Right kidney (tissue), 1 donor: ENCODE measurements at regions not wholly inside any gene's neighbourhood (a gene's known extent, or its start where the extent isn't known, plus 50 kb on each side); places are given as distances from the start of the nearest gene placed in this dataset.

ENCODE experiments used
- DNase-seq: peaks from one replicate; pipeline ENCODE4 v3.0.0-alpha.2; 2016

DNA sequence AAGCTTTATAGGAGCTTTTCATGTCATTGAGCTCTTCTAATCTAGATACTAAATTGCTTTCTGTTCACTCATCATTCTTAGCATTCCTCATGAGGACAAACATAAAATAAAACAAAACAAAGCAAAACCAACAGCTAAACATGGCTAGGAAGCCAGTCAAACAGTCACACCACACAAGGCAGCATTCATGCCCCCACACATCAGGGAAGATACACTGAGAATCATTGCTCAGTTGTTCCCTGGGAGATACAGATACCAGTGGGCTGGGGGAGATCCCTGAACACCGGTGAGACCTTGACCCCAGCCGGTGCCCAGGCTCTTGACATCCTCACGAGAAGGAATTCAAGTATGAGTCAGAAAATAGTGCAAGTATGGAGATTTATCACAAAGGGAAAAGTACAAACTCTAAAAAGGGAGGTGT lies 177.9 kb upstream of the ARL4C start:
- no peak for DNase-seq

DNA sequence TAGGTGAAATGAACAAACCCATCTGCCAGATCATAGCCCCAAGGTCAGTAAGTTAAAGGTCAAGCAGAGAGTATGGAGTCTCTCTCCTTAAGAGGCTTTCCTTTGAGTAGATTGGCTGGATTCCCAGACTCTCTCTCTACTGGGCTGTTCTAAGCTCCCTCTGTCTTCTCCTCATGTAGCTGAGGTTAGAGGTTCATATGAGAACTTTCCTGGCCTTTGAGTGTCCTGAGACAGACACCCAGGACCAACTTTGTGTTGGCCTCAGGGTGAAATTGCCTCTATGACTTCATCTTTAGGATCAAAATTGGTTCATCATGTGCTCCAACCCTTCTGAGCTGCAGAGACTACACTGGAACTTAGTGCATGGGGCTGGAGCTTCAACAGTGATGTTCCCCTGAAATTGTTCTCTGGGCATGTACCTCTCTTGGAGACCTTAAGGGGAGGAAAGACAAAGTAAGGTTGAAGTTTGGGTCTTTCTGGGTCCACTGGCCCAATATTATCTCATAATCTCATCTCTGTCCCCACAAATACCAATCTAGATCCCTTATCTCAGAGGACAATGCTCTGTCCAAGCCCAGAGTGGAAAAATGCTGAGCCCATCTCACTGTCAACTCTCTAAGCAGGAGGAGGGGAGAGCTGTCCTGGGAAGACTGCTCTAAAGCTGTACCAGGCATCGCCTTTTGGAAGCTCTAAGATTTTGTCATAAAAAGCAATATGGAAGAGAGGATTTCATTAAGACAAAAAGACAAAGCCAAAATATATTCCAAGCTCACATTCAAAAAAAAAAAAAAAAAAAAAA lies 177.3 kb upstream of the ARL4C start:
- no peak for DNase-seq

GRCh38 chr2:234673501-234673900 lies 176.6 kb upstream of the ARL4C start:
- DNase-seq: no peak

DNA sequence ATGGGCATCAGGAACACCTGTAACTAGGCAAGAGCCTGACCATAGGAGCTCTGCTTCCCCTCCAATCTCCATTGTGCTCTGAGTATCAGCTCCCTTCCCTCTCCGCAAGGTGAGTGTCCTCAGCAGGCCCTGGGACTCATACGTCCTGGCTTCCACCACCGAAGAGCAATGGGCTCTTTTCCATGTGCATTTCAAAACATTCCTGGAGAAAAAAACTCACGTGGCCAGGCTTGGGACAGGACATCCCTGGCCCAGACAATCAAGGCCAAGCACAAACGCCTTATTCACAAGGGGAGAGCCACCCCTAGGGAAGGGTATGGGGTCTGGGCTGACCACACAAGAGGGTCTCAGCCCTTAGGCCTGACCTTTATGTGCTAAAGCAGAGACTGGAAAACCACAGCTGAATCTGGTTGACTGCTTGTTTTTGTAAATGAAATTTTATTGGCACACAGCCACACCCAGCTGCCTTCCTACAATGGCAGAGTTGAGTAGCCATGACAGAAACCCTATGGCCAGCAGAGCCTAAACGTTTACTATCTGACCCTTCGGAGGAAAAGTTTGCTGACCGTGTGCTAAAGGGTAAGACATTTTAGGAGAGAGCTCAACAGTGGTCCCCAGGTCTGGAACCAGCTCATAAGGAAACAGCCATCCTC lies 175.7 kb upstream of the ARL4C start:
- DNase-seq: no peak

- DNase-seq: no peak
Observed at GRCh38 chr2:234671716-234672115, 174.8 kb upstream of the ARL4C start.

GRCh38 chr2:234671231-234671630 lies 174.3 kb upstream of the ARL4C start:
- DNase-seq: no peak

GRCh38 chr2:234670806-234671205 lies 173.9 kb upstream of the ARL4C start:
- DNase-seq: no peak

- no peak for DNase-seq
Observed at GRCh38 chr2:234670052-234670451, 173.2 kb upstream of the ARL4C start.

DNA sequence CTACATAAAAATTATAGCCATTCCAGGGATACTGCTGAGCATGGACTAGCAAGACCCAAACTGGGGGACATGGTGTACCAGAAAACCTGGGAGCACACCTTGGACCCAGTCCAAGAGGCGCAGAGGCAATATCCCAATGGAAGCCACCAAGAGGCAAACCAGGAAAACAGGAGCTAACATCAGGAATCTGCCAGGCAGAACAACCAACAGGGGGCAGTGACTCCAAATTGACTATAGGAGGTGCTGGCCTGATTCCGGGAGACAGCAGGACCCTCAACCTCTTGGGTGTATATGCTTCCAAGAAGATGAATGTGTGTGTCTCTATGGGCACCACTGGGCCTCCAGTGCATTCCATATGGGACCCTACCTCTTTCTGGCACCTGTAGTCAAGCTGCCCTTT lies 172.7 kb upstream of the ARL4C start:
- DNase-seq: no peak

DNA sequence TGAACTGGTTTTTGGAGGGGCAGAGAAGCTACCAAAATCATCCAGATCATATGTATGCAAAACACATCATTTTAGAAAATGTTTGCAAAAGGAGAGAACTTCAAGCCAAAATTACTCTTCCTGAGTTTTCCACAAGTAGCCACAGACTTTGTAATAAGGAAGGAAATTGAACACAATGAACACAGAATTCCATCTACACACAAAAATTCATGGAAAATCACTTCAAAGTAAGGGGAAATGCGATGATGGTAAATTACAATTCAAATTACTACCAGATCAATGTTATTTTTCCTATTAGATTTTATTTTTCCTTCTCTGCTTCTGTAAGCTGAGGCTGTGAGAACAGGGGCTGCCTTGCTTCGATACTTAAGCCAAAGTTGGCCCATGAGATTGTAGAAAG lies 172.1 kb upstream of the ARL4C start:
- no peak for DNase-seq

DNA sequence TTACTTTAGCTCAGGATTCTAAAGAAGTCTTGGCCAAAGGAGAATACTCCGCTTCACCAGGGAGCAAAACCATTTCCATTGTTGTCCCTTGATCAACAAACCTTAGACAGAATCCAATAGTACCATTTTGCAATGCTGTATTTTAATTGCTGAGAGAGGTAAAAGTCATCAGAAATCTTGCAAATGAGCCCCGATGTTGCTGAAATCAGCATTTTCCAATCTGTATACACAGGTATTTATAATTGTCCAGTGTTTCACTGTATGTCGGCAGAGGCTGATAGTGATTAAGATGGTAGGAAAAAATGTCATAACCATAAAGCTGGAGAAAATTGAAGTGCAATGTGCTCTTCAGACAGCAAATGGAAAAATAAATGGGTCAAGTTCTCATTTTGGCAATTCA lies 170.0 kb upstream of the ARL4C start:
- no peak for DNase-seq

DNA sequence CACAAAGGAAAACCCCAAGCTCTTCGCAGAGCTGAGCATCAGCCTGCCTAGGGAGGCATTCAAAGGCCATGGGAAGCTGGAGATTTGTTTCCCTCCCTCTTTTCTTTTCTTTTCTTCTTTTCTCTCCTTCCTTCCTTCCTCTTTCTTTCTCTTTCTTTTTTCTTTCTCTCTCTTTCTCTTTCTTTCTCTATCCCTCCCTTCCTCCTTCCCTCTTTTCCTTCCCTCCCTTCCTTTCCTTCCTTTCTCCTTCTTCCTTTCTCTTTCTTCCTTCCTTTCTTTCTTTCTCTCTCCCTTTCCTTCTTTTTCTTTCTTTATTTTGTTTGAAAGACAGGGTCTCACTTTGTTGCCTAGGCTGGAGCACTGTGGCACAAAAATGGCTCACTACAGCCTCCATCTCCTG lies 168.4 kb upstream of the ARL4C start:
- DNase-seq: no peak

DNA sequence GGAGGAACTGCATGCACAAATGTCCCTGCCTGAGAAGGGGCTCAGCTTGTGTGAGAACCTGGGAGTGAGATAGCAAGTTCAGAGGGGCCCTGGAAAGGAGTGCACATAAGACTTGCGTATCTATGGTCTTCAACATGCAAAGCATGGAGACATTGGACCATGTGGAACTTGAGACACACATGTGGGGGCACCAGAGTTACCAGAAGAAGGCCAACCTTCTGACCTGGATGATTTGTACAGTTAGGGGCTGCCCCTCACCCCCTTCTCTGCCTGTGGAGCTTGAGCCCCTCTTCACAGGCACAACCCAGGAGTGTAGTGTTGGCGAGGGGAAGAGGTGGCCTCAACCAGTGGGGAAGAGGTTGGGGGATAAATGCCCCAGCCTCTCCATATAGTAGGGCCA lies 165.0 kb upstream of the ARL4C start:
- no peak for DNase-seq

DNA sequence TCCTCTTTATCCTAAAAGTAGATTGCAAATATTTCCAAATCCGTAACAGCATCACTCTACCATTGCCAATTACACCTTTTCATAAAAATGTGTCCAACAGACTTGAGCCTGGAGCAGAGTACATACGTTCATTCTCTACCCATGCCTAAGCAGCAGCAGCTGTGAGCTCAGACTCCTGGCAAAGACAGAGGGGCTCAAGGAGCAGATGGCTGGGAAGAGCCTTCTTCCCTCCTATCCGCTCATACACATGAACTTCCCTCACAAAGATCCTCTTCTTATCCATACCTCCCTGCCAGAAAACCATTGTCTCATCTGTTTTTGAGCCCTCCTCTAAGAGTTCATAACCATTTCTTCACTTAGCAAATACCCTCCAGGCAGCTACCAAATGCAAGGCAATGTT lies 164.3 kb upstream of the ARL4C start:
- no peak for DNase-seq

DNA sequence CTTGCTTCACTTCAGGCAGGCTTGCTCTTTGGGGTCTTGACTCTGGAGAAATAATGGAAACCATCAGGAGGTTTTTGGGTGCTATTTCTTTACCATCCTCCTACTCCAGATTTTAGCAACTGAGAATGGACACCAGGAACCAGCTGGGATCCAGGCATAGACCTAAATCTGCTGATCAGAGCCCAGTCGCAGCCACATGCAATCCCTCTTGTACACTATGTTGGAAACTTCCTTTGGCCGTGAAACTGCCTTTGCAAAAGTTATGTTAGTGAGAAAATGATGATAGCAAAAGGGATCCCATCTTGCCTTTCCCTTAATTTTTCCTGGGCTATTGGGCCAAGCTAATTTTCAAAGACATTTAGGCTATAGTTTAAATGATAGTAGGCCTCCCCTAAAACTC lies 158.8 kb upstream of the ARL4C start:
- DNase-seq: no peak

GRCh38 chr2:234650911-234651310 lies 154.0 kb upstream of the ARL4C start:
- DNase-seq: no peak

DNA sequence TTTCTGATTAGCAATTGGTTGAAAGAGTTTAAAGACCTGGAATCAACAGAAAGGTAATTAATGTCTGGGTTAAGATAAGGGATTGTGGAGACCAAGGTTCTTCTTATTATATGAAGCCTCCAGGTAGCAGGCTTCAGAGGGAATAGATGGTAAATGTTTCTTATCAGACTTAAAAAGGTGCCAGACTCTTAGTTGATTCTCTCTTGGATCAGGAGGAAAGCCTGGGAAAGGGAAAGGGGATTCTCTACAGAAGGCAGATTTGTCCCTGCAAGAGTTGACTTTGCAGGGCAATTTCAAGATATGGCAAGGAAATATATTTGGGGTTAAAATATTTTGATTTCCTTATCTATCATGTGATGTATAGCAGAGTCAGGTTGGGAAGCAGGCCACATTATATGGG lies 153.1 kb upstream of the ARL4C start:
- no peak for DNase-seq

DNA sequence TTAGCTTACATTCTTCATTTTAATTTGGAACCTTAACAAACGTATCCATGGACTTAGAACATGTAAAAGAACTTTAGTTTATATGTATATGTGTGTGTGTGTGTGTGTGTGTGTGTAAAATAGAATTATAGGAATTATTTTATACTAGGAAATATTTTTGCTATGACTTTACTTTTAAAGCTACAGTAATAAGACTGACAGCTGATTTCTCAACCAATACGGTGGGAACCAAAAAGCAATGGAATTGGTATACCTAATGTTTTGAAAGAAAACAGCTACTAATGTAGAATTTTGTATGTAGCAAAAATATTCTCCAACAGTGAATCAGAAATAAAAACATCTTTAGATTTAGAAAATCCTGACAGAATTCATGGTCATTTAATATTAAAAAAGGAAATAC lies 146.5 kb upstream of the ARL4C start:
- DNase-seq: no peak

DNA sequence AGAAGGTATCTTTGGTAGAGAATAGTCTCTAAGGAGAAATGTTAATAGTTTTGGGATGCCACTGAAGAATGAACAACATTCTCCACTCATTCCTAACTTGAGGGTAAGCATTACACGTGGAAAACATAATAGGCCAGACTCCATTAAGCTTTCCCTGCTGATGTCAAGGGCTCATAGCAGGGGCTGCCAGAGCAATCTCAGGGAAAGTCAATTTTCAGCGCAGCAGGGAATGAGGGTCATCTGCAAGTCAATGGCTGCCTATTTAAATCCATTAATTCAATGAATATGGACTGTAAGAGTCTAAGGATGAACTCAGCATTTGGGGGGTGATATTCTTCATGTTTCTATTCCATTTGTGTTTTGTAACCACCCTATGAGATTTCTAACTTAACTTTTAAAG lies 144.2 kb upstream of the ARL4C start:
- DNase-seq: no peak

DNA sequence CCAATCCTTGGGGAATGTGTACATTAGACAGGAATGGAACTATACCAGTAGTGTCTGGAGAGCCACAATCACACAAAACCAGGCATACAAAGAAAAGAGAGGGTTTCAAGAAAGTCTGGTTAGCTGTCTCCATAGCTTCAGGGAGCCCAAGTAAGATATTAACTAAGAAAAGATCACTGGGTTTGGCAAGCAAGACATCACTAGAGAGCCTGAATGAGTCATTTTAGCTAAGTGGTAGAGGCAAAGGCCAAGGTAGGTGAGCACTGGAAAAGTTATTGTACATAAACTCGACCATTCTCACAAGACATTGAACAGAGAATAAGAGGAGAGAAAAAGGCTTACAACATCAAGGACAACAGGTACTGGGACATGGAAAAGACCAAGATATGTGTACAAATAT lies 143.8 kb upstream of the ARL4C start:
- no peak for DNase-seq

DNA sequence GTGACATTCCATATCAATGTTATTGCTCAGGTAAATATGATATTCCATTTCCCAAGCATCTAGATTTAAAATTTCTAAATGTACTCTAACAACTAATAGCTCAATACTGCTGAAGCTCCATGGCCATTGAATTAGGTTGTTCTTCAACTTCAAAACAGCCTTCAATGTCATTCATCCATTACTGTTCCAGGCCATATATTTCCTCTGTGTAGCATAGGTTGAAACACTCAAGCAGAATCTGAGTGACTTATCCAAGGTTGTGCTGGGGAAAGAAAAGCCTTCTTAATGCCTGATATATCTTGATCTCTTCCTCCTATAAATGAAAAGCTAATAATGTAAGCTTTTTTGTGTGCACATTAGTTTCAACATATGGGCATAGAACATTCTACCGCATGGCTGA lies 142.1 kb upstream of the ARL4C start:
- DNase-seq: no peak

GRCh38 chr2:234635284-234635683 lies 138.4 kb upstream of the ARL4C start:
- DNase-seq: no peak

DNA sequence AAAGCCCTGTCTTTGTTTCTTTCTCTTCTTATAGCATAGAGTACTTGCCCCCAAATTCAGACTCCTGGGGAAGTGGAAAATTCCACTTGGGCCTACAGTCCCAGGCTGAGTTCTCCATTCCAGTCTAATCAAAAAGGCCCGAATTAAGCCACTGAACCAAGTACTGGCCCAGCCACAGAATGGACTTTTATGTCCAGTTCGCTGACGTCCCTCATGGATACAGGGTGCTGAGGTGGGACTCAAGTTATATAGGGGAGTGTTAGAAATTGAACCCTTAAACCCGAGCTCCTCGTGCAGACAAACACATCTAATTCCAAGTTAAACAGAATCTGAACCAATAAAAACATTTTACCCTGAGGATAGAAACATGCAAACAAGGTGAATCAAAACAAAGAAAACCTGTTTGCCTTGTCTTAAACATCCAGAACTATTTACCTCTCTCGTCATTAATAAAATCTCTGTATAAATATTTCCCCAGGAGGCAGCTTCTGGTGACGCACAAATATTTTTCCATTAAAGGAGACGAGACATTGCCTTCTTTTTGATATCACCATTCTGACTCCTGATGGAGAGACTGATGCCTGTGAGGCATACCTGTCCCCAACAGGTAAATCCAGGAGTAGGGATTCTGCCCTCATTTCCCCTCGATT lies 136.8 kb upstream of the ARL4C start:
- no peak for DNase-seq
